Glomerular visceral epithelial cell (primary cell): ENCODE measurements at regions not wholly inside any gene's neighbourhood (a gene's known extent, or its start where the extent isn't known, plus 50 kb on each side); places are given as distances from the start of the nearest gene placed in this dataset.

Experiments used
- DNase-seq: peaks from one replicate; pipeline ENCODE4 v3.0.0-alpha.2; 2016; ENCODE audit errors: extremely low spot score

GRCh38 chr13:51518827-51519226 lies 65.4 kb upstream of the WDFY2 start:
- peak; percentile 92 for DNase-seq

GRCh38 chr13:51519771-51520216 lies 64.5 kb upstream of the WDFY2 start:
- DNase-seq = peak; percentile 45

GRCh38 chr13:51520524-51520923 lies 63.7 kb upstream of the WDFY2 start:
- DNase-seq = peak; percentile 70

- peak; percentile 31 for DNase-seq
Observed at GRCh38 chr13:51523082-51523518, 61.2 kb upstream of the WDFY2 start.

- DNase-seq = no peak
Observed at GRCh38 chr13:51524312-51524711, 60.0 kb upstream of the WDFY2 start.

GRCh38 chr13:51524829-51525566 lies 59.3 kb upstream of the WDFY2 start:
- DNase-seq = no peak

GRCh38 chr13:51525567-51526167 lies 58.6 kb upstream of the WDFY2 start:
- DNase-seq = no peak

GRCh38 chr13:51526202-51526601 lies 58.1 kb upstream of the WDFY2 start:
- DNase-seq = no peak

- DNase-seq = no peak
Observed at GRCh38 chr13:51532736-51533197, 51.5 kb upstream of the WDFY2 start.

GRCh38 chr13:51534041-51534817 lies 50.0 kb upstream of the WDFY2 start:
- no peak for DNase-seq
